Osteoblast (primary cell): ENCODE measurements at regions not wholly inside any gene's neighbourhood (a gene's known extent, or its start where the extent isn't known, plus 50 kb on each side); places are given as distances from the start of the nearest gene placed in this dataset.

Experiments
- DNase-seq: peaks from one replicate; pipeline ENCODE4 v3.0.0; 2011; ENCODE audit warnings: low spot score, mixed read lengths; ENCODE audit not compliant: insufficient read length; ENCODE audit errors: missing footprints
- H2AFZ ChIP-seq: 2 replicates; pipeline ENCODE4 v1.6.0; 2011; ENCODE audit warnings: mild to moderate bottlenecking, low read length
- H3K27ac ChIP-seq: 2 replicates; pipeline ENCODE4 v1.5.1; 2011; ENCODE audit warnings: mild to moderate bottlenecking, low read depth, low read length, moderate library complexity
- H3K27me3 ChIP-seq: 2 replicates; pipeline ENCODE4 v1.6.0; 2012; ENCODE audit warnings: mild to moderate bottlenecking, control low read depth, inconsistent platforms, low read length, moderate library complexity; ENCODE audit not compliant: insufficient read depth
- H3K36me3 ChIP-seq: 2 replicates; pipeline ENCODE4 v1.5.1; 2011; ENCODE audit warnings: mild to moderate bottlenecking, low read length, control low read depth, moderate library complexity; ENCODE audit not compliant: insufficient read depth
- H3K4me1 ChIP-seq: 2 replicates; pipeline ENCODE4 v1.5.1; 2011; ENCODE audit warnings: mild to moderate bottlenecking, low read length, control low read depth, moderate library complexity; ENCODE audit not compliant: insufficient read depth
- H3K4me2 ChIP-seq: 2 replicates; pipeline ENCODE4 v1.6.0; 2011; ENCODE audit warnings: mild to moderate bottlenecking, low read length; ENCODE audit not compliant: insufficient read depth
- H3K4me3 ChIP-seq: fragments of 200-600 bp; sonication (generic); 3 replicates; pipeline ENCODE4 v1.5.1; 2012; ENCODE audit warnings: mild to moderate bottlenecking, low read length, inconsistent platforms; ENCODE audit not compliant: insufficient read depth
- H3K79me2 ChIP-seq: 2 replicates; pipeline ENCODE4 v1.6.0; 2012; ENCODE audit warnings: mild to moderate bottlenecking, low read length, control low read depth, inconsistent platforms; ENCODE audit not compliant: insufficient read depth
- H3K9me3 ChIP-seq: 2 replicates; pipeline ENCODE4 v1.5.1; 2011; ENCODE audit warnings: low read depth, low read length, control low read depth
- H4K20me1 ChIP-seq: 2 replicates; pipeline ENCODE4 v1.6.0; 2012; ENCODE audit warnings: mild to moderate bottlenecking, low read length, control low read depth; ENCODE audit not compliant: insufficient read depth
- TF ChIP-seq, protein P1 (sequence below): IDR thresholded peaks from 2 replicates; pipeline ENCODE4 v1.5.1; 2011; ENCODE audit warnings: mild to moderate bottlenecking, low read depth, low read length, moderate library complexity; ENCODE audit errors: extremely low read depth

- Histone ChIP-seq H3K4me1 (no peaks in the 10 kb centered on the region), H3K4me3 (no peak overlapping the region), H3K27ac (no peak overlapping the region), H3K4me2 (no peak overlapping the region), H3K9me3 (no peaks in the 10 kb centered on the region), H4K20me1 (no peaks in the 10 kb centered on the region), H2AFZ (no peak overlapping the region), H3K79me2 (no peaks in the 10 kb centered on the region), H3K27me3 (no peaks in the 10 kb centered on the region), H3K36me3 (no peaks in the 10 kb centered on the region)
- TF ChIP-seq, protein P1, sequence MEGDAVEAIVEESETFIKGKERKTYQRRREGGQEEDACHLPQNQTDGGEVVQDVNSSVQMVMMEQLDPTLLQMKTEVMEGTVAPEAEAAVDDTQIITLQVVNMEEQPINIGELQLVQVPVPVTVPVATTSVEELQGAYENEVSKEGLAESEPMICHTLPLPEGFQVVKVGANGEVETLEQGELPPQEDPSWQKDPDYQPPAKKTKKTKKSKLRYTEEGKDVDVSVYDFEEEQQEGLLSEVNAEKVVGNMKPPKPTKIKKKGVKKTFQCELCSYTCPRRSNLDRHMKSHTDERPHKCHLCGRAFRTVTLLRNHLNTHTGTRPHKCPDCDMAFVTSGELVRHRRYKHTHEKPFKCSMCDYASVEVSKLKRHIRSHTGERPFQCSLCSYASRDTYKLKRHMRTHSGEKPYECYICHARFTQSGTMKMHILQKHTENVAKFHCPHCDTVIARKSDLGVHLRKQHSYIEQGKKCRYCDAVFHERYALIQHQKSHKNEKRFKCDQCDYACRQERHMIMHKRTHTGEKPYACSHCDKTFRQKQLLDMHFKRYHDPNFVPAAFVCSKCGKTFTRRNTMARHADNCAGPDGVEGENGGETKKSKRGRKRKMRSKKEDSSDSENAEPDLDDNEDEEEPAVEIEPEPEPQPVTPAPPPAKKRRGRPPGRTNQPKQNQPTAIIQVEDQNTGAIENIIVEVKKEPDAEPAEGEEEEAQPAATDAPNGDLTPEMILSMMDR = no peak
- no peak for DNase-seq
Measured at GRCh38 chr10:84838851-84839250, 510.5 kb downstream of the CCSER2 start.

DNA sequence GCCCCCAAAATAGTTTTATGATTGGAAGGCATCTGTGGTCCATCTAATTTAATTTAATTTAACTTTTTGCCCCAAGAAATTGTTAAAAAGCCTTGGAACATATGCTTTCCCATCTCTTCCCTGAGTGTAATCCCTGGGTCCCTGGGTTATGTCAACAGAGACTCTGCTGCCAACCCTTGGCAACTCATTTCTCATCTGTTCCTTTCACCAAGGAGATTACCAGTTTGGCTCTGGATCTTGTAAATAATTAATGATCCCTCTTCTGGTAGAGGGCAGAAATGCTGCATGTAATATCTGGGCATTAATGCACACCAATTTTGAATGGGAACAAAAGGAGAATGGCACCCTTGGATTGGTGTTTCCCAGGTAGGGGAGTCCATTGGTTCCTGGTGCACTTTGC, 514.2 kb downstream of the CCSER2 start:
- DNase-seq = no peak

DNA sequence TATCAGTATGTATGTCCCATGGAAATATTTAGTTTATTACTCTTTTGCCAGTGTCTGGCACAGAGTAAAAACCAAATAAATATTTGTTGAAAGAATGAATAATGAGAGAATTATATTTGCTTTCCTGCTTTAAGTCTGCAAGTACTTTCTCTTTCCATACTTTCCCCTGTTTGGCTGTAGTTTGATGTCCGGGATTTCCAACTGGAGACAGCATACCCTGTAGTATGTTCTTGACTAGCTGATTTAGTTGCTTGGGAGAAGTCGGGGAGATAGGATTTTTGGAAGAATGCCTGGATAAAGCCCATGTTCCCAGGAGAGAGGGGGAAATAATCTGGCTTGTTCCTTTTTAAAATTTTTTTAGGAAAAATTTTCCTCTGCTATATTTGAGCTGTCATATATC, 516.1 kb downstream of the CCSER2 start:
- no peak overlapping the region for H3K27ac ChIP-seq
- H3K4me3 ChIP-seq = no peak overlapping the region
- no peaks in the 10 kb centered on the region for H3K79me2 ChIP-seq
- TF ChIP-seq, protein P1 = no peak
- no peak overlapping the region for H2AFZ ChIP-seq
- H3K4me2 ChIP-seq = no peak overlapping the region
- no peaks in the 10 kb centered on the region for H4K20me1 ChIP-seq
- H3K36me3 ChIP-seq = no peaks in the 10 kb centered on the region
- H3K9me3 ChIP-seq = no peaks in the 10 kb centered on the region
- H3K27me3 ChIP-seq = no peaks in the 10 kb centered on the region
- no peak for DNase-seq
- no peaks in the 10 kb centered on the region for H3K4me1 ChIP-seq

More for the DNA sequence above, 514.2 kb downstream of the CCSER2 start:
- Histone ChIP-seq H2AFZ (no peak overlapping the region), H3K79me2 (no peaks in the 10 kb centered on the region), H3K27me3 (no peaks in the 10 kb centered on the region), H3K27ac (no peak overlapping the region), H3K9me3 (no peaks in the 10 kb centered on the region), H3K4me1 (no peaks in the 10 kb centered on the region), H4K20me1 (no peaks in the 10 kb centered on the region), H3K4me2 (no peak overlapping the region), H3K4me3 (no peak overlapping the region), H3K36me3 (no peaks in the 10 kb centered on the region)
- TF ChIP-seq, protein P1 = no peak

GRCh38 chr10:84845628-84846261, 517.4 kb downstream of the CCSER2 start:
- H2AFZ ChIP-seq = no peak overlapping the region
- H3K9me3 ChIP-seq = no peaks in the 10 kb centered on the region
- H3K4me1 ChIP-seq = no peaks in the 10 kb centered on the region
- no peaks in the 10 kb centered on the region for H3K36me3 ChIP-seq
- no peaks in the 10 kb centered on the region for H3K27me3 ChIP-seq
- H3K79me2 ChIP-seq = no peaks in the 10 kb centered on the region
- DNase-seq = no peak
- no peak overlapping the region for H3K27ac ChIP-seq
- TF ChIP-seq, protein P1 = no peak
- H4K20me1 ChIP-seq = no peaks in the 10 kb centered on the region
- no peak overlapping the region for H3K4me2 ChIP-seq
- H3K4me3 ChIP-seq = no peak overlapping the region
